ENCODE measurements at regions not wholly inside any gene's neighbourhood (a gene's known extent, or its start where the extent isn't known, plus 50 kb on each side); places are given as distances from the start of the nearest gene placed in this dataset.

DNA sequence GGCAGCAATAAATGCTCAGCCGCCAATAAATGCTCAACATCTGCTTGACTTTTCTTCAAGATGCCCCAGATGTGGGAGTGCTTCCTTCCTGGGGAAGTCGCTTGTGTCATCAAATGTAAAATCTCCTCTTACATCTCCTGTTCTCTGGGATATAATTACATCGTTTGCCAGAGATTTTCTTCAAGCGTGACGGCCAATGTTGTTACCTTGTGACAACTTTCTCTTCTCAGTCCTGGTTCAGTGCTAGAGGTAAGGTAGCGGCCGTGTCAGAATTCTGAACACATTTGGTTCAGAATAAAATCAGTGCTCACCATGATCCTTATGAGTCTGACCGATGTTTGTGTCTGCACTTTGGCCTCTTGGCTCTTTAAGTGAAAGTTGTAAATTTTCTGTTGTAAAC lies 102.5 kb downstream of the ASMT start:
- TF ChIP-seq, protein P1, sequence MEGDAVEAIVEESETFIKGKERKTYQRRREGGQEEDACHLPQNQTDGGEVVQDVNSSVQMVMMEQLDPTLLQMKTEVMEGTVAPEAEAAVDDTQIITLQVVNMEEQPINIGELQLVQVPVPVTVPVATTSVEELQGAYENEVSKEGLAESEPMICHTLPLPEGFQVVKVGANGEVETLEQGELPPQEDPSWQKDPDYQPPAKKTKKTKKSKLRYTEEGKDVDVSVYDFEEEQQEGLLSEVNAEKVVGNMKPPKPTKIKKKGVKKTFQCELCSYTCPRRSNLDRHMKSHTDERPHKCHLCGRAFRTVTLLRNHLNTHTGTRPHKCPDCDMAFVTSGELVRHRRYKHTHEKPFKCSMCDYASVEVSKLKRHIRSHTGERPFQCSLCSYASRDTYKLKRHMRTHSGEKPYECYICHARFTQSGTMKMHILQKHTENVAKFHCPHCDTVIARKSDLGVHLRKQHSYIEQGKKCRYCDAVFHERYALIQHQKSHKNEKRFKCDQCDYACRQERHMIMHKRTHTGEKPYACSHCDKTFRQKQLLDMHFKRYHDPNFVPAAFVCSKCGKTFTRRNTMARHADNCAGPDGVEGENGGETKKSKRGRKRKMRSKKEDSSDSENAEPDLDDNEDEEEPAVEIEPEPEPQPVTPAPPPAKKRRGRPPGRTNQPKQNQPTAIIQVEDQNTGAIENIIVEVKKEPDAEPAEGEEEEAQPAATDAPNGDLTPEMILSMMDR (conservative IDR thresholded peaks at IDR 0.05 in 1 of 2, IDR thresholded peaks at IDR 0.05 in 1 of 2; ENCODE audit: low read depth in 1 of 2, low read length in 2 of 2): no peak
- TF ChIP-seq EZH2 (IDR thresholded peaks at IDR 0.05; ENCODE audit: low read length, missing control alignments): no peak

All from fibroblast of lung (primary cell).